Right atrium auricular region (tissue), 2 donors: ENCODE measurements at regions not wholly inside any gene's neighbourhood (a gene's known extent, or its start where the extent isn't known, plus 50 kb on each side); places are given as distances from the start of the nearest gene placed in this dataset.

Experiments
- DNase-seq: peaks from one replicate; pipeline ENCODE4 v3.0.0-alpha.2; 2019; ENCODE audit warnings: low spot score
- H3K27ac ChIP-seq, 2 donors: fragments of 200-600 bp; sonication (generic); 1 replicate in 1 of 2; 2 replicates in 1 of 2; pipeline ENCODE4 v1.5.1; 2016 to 2019
- H3K27me3 ChIP-seq, 2 donors: fragments of 200-600 bp; sonication (generic); one replicate each; pipeline versions ENCODE4 v1.5.1 to v1.6.0; 2017 to 2019
- H3K36me3 ChIP-seq: fragments of 200-600 bp; sonication (generic); one replicate; pipeline ENCODE4 v1.5.1; 2016
- H3K4me1 ChIP-seq, 2 donors: fragments of 200-600 bp; sonication (generic); one replicate each; pipeline versions ENCODE4 v1.5.1 to v1.6.0; 2017 to 2019
- H3K4me3 ChIP-seq, 2 donors: fragments of 200-600 bp; sonication (generic); 1 replicate in 1 of 2; 2 replicates in 1 of 2; pipeline ENCODE4 v1.5.1; 2017 to 2019; ENCODE audit warnings: mild to moderate bottlenecking in 1 of 2, moderate library complexity in 1 of 2
- H3K9me3 ChIP-seq, 2 donors: fragments of 200-600 bp; sonication (generic); one replicate each; pipeline ENCODE4 v1.5.1; 2019
- TF ChIP-seq, protein P1 (sequence below), 2 donors: fragments of 200-600 bp; sonication (generic); IDR thresholded peaks; one replicate each; pipeline ENCODE4 v1.5.1; 2019; ENCODE audit warnings: antibody characterized with exemption in 2 of 2

DNA sequence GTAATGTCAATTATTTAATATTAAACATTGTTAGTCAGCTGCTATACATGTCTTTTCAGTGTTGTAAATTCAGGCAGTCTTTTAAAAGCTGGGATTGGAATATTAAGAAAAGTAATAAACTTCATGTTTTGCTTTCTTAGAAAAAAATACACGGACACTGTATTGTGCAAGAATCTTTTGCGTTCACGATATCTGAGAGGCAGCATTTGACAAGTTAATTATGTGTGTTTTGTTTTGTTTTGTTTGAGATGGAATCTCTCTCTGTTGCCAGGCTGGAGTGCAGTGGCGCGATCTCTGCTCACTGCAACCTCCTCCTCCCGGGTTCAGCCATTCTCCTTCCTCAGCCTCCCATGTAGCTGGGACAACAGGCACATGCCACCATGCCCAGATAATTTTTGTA lies 1661.3 kb downstream of the HACE1 start:
- H3K36me3 ChIP-seq: no peaks in the 10 kb centered on the region
- TF ChIP-seq, protein P1, sequence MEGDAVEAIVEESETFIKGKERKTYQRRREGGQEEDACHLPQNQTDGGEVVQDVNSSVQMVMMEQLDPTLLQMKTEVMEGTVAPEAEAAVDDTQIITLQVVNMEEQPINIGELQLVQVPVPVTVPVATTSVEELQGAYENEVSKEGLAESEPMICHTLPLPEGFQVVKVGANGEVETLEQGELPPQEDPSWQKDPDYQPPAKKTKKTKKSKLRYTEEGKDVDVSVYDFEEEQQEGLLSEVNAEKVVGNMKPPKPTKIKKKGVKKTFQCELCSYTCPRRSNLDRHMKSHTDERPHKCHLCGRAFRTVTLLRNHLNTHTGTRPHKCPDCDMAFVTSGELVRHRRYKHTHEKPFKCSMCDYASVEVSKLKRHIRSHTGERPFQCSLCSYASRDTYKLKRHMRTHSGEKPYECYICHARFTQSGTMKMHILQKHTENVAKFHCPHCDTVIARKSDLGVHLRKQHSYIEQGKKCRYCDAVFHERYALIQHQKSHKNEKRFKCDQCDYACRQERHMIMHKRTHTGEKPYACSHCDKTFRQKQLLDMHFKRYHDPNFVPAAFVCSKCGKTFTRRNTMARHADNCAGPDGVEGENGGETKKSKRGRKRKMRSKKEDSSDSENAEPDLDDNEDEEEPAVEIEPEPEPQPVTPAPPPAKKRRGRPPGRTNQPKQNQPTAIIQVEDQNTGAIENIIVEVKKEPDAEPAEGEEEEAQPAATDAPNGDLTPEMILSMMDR (IDR thresholded peaks at IDR 0.05): no peak
- no peak overlapping the region for H3K4me3 ChIP-seq
- H3K9me3 ChIP-seq: no peaks in the 10 kb centered on the region
- H3K27me3 ChIP-seq: no peaks in the 10 kb centered on the region
- H3K4me1 ChIP-seq: no peaks in the 10 kb centered on the region
- no peak overlapping the region for H3K27ac ChIP-seq
- DNase-seq: no peak

DNA sequence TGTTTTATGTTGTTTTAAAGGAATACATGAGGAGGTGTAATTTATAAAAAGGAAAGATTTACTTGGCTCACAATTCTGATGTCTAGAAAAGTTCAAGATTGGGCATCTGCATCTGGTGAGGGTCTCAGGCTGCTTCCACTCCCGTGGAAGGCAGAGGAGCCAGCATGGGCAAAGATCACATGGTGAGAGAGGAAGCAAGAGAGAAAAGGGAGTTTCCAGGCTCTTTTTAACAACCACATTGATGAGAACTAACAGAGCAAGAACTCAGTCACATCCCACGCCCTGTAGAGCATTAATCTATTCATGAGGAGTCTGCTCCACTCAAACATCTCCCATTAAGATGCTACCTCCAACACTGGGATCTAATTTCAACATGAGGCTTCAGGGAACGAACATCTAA lies 1666.3 kb downstream of the HACE1 start:
- DNase-seq: no peak
- H3K27ac ChIP-seq: no peak overlapping the region
- no peaks in the 10 kb centered on the region for H3K27me3 ChIP-seq
- H3K9me3 ChIP-seq: no peaks in the 10 kb centered on the region
- no peak overlapping the region for H3K4me3 ChIP-seq
- no peaks in the 10 kb centered on the region for H3K4me1 ChIP-seq
- no peaks in the 10 kb centered on the region for H3K36me3 ChIP-seq
- TF ChIP-seq, protein P1 (IDR thresholded peaks at IDR 0.05): no peak

DNA sequence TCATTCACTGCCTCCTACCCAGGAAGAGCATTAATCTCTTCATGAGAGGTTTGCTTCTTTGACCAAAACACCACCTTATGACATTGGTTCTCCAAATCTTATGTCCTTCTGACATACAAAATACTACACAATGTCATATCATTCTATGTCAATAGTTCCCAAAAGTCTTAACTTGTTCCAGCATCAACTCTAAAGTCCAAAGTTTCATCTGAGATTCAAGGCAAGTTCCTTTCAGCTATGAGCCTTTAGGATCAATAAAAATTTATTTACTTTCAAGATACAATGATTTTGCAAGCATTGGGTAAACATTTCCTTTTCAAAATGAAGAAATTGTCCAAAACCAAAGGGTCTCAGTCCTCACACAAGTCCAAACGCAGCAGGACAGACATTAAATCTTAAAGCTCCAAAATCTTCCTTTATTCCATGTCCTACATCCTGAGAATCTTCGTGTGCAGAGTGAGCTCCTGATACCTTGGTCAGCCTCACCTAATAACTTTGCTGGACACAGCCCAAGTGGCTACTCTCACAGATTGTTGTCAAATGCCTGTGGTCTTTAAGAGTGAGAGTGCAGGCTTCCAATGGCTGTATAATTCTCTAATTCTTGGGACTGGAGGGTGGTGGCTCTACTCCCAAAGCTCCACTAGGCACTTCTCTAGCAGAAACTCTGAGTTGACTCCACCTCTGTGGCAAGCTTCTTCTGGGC lies 1668.2 kb downstream of the HACE1 start:
- Histone ChIP-seq H3K27me3 (no peaks in the 10 kb centered on the region), H3K27ac (no peak overlapping the region), H3K9me3 (no peaks in the 10 kb centered on the region), H3K4me3 (no peak overlapping the region), H3K4me1 (no peaks in the 10 kb centered on the region), H3K36me3 (no peaks in the 10 kb centered on the region)
- TF ChIP-seq, protein P1 (IDR thresholded peaks at IDR 0.05): no peak
- DNase-seq: no peak

DNA sequence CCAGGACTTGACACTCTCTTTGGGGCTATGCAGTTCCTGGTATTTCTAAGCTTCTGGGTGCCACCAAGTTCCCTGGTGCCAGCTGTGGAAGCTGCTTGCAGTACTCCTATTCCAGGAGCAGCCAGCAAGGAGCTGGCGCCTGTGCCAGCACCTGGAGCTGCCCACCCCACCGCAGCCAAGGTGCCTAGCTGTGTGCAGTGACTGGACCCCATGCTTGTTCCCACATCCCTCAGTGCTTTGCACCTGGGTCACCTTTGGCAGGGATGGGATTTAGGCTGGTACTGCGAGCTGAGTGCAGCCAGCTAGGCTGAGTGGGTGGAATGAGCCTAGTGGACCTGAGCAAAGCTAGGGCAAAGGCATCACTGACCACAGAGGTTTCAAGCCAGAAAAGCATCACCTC lies 1674.9 kb downstream of the HACE1 start:
- TF ChIP-seq, protein P1 (IDR thresholded peaks at IDR 0.05): no peak
- H3K27ac ChIP-seq: no peak overlapping the region

DNA sequence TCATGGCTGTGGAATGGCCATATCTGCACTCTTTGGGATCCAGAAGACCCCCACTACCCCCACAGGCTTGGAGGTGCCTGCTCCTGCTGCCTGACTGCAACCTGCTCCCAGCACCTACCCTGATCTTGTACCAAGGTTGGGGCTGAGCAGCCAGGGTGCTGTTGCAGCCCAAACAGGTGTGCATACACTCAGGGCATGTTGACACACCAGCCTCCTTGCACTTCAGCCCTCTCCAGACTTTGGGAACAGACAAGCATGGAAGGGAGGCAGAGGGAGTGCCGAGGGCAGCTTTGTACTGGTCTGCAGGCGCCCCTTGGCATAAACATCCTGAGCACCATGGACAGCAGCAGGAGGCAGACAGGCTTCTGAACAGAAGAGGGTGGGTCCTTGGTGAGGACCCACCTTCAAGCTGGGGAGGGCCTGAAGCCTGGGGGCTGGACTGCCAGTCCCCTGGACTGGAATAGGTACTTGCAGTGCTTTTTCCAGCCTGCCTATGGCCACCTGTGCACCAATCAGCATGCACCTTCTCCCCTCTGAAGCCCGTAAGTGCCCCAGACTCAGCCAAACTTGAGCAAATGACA lies 1675.8 kb downstream of the HACE1 start:
- H3K9me3 ChIP-seq: no peaks in the 10 kb centered on the region
- H3K4me3 ChIP-seq: no peak overlapping the region
- H3K27me3 ChIP-seq: no peaks in the 10 kb centered on the region
- TF ChIP-seq, protein P1 (IDR thresholded peaks at IDR 0.05): no peak
- H3K27ac ChIP-seq: no peak overlapping the region
- H3K36me3 ChIP-seq: no peaks in the 10 kb centered on the region
- no peaks in the 10 kb centered on the region for H3K4me1 ChIP-seq
- no peak for DNase-seq

More for the DNA sequence above, 1674.9 kb downstream of the HACE1 start:
- DNase-seq: no peak
- Histone ChIP-seq H3K36me3 (no peaks in the 10 kb centered on the region), H3K9me3 (no peaks in the 10 kb centered on the region), H3K4me1 (no peaks in the 10 kb centered on the region), H3K4me3 (no peak overlapping the region), H3K27me3 (no peaks in the 10 kb centered on the region)

DNA sequence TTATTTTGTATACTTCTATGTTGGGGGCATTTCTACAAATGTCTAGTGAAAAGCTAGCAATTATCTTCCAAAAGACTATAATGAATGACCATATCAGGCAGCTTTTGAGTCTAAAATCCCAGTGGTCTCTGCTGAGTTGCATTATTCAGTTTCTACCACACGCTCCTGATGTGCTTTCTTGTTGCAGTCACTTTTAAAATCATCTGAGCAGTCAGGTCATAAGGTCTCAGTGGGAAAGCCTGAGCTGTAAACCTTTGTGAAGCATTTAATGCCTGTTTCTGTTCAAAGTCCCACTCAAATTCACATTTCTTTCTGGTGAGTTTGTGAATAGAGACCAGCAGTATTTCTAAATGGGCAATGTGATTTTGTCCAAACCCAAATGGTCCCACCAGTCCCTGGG lies 1681.5 kb downstream of the HACE1 start:
- Histone ChIP-seq H3K27ac (no peak overlapping the region), H3K4me3 (no peak overlapping the region), H3K4me1 (no peaks in the 10 kb centered on the region), H3K27me3 (no peaks in the 10 kb centered on the region), H3K36me3 (no peaks in the 10 kb centered on the region), H3K9me3 (no peaks in the 10 kb centered on the region)
- DNase-seq: no peak
- TF ChIP-seq, protein P1 (IDR thresholded peaks at IDR 0.05): no peak
